Cardiac fibroblast (primary cell): ENCODE measurements at regions not wholly inside any gene's neighbourhood (a gene's known extent, or its start where the extent isn't known, plus 50 kb on each side); places are given as distances from the start of the nearest gene placed in this dataset.

ENCODE experiments used
- DNase-seq, 2 donors: peaks; one replicate each; pipeline versions ENCODE4 v3.0.0 to v3.0.0-alpha.2; 2010; ENCODE audit warnings: low read depth in 2 of 2
- H3K4me3 ChIP-seq, 2 donors: replicated peaks in 1 of 2; 1 replicate in 1 of 2; 2 replicates in 1 of 2; pipeline ENCODE4 v1.5.1; 2011; ENCODE audit warnings: low read depth in 2 of 2, low read length in 2 of 2, mild to moderate bottlenecking in 2 of 2, moderate library complexity in 1 of 2
- CTCF ChIP-seq: IDR thresholded peaks from one replicate; pipeline ENCODE4 v1.5.1; 2011; ENCODE audit warnings: low read depth, mild to moderate bottlenecking, low read length, inconsistent platforms

DNA sequence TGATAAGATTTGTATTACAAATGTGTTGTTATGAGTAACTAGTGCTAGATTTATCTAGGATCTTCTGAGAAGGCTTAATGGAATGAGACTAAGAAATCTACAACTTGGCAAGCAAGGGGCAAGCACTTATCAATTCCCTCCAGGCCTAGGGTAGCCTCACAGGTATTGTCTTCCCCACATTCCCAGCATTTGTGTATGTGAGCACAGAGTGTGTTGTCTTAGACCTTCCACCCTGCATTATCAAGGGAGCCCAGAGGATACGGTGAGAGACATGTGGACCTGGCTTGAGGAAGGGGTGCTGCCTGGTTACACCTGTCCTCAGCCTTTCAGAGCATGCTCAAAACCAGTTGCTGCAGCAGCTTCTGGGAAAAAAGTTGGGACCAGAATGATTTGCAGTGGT, 327.2 kb downstream of the MRPL39 start:
- no peak overlapping the region for H3K4me3 ChIP-seq
- no peak for DNase-seq
- TF ChIP-seq CTCF = no peak

DNA sequence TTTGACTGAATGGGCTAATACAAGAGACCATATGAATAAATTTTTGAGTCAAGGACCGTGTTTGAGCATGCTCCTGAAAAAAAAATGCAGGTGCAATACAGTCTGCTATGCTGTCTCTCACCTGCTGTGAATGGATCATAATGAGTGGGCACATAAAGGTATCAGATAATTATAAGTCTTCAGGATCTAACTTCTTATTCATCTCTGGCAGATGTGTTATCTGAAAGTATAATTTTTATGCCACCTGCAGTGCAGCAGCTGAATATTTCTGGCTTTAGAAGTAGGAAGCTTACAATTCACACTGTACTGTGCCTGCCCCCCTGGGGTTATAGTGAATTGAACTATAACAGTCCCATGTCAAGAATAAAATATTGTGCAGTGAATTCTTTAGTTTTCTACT, 333.3 kb downstream of the MRPL39 start:
- no peak for TF ChIP-seq CTCF
- DNase-seq = no peak
- H3K4me3 ChIP-seq = no peak overlapping the region

- DNase-seq = no peak
- no peak for TF ChIP-seq CTCF
- H3K4me3 ChIP-seq = no peak overlapping the region
These were observed 352.6 kb downstream of the MRPL39 start for GRCh38 chr21:25254491-25255174.

DNA sequence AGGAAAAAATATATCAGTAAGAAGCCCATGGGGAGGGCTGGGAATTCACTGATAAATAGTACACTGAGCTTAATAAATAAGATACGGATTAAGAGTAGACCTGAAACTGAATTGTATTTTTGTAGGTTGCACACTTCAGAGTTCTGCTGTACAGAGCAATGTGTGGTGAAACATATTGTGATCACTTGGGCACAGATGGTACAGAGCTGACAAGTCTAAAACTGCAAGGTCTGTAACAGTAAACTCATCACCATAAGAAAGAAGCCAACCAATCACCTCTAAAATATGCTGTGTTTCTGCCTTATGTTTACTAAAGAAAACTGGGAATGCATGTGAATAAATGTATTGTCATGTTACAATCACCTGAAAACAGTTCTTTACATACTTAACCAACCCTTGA, 360.7 kb downstream of the MRPL39 start:
- no peak for TF ChIP-seq CTCF
- H3K4me3 ChIP-seq = no peak overlapping the region
- DNase-seq = no peak

- no peak overlapping the region for H3K4me3 ChIP-seq
- TF ChIP-seq CTCF = no peak
- no peak for DNase-seq
These were observed 362.5 kb downstream of the MRPL39 start for GRCh38 chr21:25244735-25245134.

DNA sequence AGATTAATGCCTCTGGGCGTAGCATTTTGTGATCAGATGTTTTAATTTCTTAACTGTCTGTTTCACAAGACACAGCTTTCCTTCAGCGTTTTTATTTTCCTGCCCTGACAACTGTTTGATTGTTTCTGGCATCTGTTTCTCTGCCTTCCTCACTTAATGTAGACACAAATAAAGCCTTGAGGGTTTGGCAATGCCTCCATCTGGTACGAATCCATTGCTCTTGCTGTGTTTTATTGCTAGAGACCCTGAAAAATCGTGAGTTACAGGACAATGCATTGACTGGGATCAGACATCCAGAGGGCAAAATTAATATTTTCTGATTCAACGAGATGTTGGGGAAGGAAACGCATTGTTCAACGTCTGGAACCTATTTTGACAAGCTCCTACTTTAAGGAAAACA, 363.5 kb downstream of the MRPL39 start:
- no peak overlapping the region for H3K4me3 ChIP-seq
- DNase-seq = no peak
- no peak for TF ChIP-seq CTCF

DNA sequence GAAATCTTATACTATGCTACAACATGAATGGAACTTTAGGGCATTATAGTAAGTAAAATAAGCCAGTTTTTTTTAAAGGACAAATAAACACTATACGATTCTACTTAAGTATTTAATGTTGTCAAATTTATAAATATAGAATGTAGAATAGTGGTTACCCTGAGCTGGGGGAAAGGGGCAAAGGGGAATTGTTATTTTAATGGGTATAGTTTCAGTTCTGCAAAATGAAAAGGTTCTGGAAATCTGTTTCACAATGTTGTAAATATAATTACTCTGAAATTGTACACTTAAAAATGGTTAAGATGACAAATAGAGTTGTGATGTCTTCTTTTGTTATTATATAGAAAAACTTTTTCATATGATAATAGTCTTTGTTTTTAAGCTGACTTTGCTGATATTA, 366.3 kb downstream of the MRPL39 start:
- no peak for TF ChIP-seq CTCF
- no peak for DNase-seq
- no peak overlapping the region for H3K4me3 ChIP-seq
